ENCODE measurements at regions not wholly inside any gene's neighbourhood (a gene's known extent, or its start where the extent isn't known, plus 50 kb on each side); places are given as distances from the start of the nearest gene placed in this dataset.

- no peaks in the 10 kb centered on the region for H3K9me3 ChIP-seq (ENCODE audit: control insufficient read depth, insufficient read depth, low read length)
- no peak for DNase-seq (ENCODE audit: low read depth in 4 of 6, low spot score in 6 of 6)
- no peak overlapping the region for H3K4me3 ChIP-seq (ENCODE audit: low read depth, low read length)
- no peaks in the 10 kb centered on the region for H3K36me3 ChIP-seq (ENCODE audit: control insufficient read depth, insufficient read depth, low read length)
- H3K27me3 ChIP-seq (ENCODE audit: control insufficient read depth, insufficient read depth, low read length) = no peaks in the 10 kb centered on the region
- H3K27ac ChIP-seq (ENCODE audit: low read depth, low read length) = no peak overlapping the region
- no CpG with 5 or more reads among the region's 1 CpG for WGBS (ENCODE audit: insufficient coverage)
- no peaks in the 10 kb centered on the region for H3K4me1 ChIP-seq (ENCODE audit: control insufficient read depth, insufficient read depth, low read length)
These were observed 1262.7 kb upstream of the MIR17HG start for GRCh38 chr13:90084684-90085290.

- no CpG with 5 or more reads among the region's 3 CpGs for WGBS (ENCODE audit: insufficient coverage)
- H3K27ac ChIP-seq (ENCODE audit: low read depth, low read length) = no peak overlapping the region
These were observed 1258.4 kb upstream of the MIR17HG start for GRCh38 chr13:90089051-90089450.

DNA sequence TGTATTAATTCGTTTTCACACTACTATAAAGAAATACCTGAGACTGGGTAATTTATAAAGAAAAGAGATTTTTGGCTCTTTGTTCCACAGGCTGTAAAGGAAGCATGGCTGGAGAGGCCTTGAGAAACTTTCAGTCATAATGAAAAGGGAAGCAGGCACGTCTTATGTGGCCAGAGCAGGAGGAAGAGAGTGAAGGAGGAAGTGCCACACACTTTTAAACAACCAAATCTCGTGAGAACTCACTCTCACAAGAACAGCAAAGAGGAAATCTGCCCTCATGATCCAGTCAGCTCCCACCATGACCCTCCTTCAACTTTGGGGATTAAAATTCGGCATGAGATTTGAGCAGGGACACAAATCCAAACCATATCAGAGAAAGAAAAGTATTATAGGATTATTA is 1255.9 kb upstream of the MIR17HG start:
- H3K36me3 ChIP-seq (ENCODE audit: control insufficient read depth, insufficient read depth, low read length) = no peaks in the 10 kb centered on the region
- WGBS (ENCODE audit: insufficient coverage) = no CpG with 5 or more reads among the region's 4 CpGs
- no peaks in the 10 kb centered on the region for H3K9me3 ChIP-seq (ENCODE audit: control insufficient read depth, insufficient read depth, low read length)
- no peak overlapping the region for H3K4me3 ChIP-seq (ENCODE audit: low read depth, low read length)
- H3K4me1 ChIP-seq (ENCODE audit: control insufficient read depth, insufficient read depth, low read length) = no peaks in the 10 kb centered on the region
- no peak overlapping the region for H3K27ac ChIP-seq (ENCODE audit: low read depth, low read length)
- no peak for DNase-seq (ENCODE audit: low read depth in 4 of 6, low spot score in 6 of 6)
- no peaks in the 10 kb centered on the region for H3K27me3 ChIP-seq (ENCODE audit: control insufficient read depth, insufficient read depth, low read length)

More at GRCh38 chr13:90089051-90089450, 1258.4 kb upstream of the MIR17HG start:
- Histone ChIP-seq H3K4me3 (ENCODE audit: low read depth, low read length) (no peak overlapping the region), H3K36me3 (ENCODE audit: control insufficient read depth, insufficient read depth, low read length) (no peaks in the 10 kb centered on the region), H3K9me3 (ENCODE audit: control insufficient read depth, insufficient read depth, low read length) (no peaks in the 10 kb centered on the region), H3K27me3 (ENCODE audit: control insufficient read depth, insufficient read depth, low read length) (no peaks in the 10 kb centered on the region), H3K4me1 (ENCODE audit: control insufficient read depth, insufficient read depth, low read length) (no peaks in the 10 kb centered on the region)
- DNase-seq (ENCODE audit: low read depth in 4 of 6, low spot score in 6 of 6) = no peak

- H3K4me1 ChIP-seq (ENCODE audit: control insufficient read depth, insufficient read depth, low read length) = no peaks in the 10 kb centered on the region
- peak in 1 of 6 donors; percentile 4 for DNase-seq (ENCODE audit: low read depth in 4 of 6, low spot score in 6 of 6)
- H3K9me3 ChIP-seq (ENCODE audit: control insufficient read depth, insufficient read depth, low read length) = no peaks in the 10 kb centered on the region
These were observed 1253.1 kb upstream of the MIR17HG start for GRCh38 chr13:90094357-90094756.

DNA sequence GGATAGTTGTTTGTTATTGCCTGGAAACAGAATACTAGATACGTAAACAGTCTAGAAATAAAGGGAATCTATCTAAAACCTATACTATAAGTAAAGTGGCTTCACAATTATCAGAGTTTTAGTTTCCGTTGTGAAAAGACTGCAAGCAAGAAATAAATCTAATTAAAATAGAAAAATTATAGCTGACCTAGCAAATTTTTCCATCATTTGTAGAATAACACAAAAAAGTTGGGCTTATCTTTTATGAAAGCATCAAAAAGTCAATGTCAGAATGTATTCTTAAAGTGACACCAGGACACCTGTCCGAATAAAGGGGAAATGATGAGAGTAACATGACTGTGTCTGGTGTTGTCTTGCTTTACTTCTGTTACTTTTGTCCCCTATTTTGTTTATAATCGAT is 1248.9 kb upstream of the MIR17HG start:
- Histone ChIP-seq H3K4me3 (ENCODE audit: low read depth, low read length) (no peak overlapping the region), H3K9me3 (ENCODE audit: control insufficient read depth, insufficient read depth, low read length) (no peaks in the 10 kb centered on the region), H3K36me3 (ENCODE audit: control insufficient read depth, insufficient read depth, low read length) (no peaks in the 10 kb centered on the region), H3K27ac (ENCODE audit: low read depth, low read length) (no peak overlapping the region), H3K4me1 (ENCODE audit: control insufficient read depth, insufficient read depth, low read length) (no peaks in the 10 kb centered on the region), H3K27me3 (ENCODE audit: control insufficient read depth, insufficient read depth, low read length) (no peaks in the 10 kb centered on the region)
- DNase-seq (ENCODE audit: low read depth in 4 of 6, low spot score in 6 of 6) = no peak
- 100% methylated on average over 1 of the region's 4 CpGs for WGBS (ENCODE audit: insufficient coverage)

More at GRCh38 chr13:90094357-90094756, 1253.1 kb upstream of the MIR17HG start:
- H3K27me3 ChIP-seq (ENCODE audit: control insufficient read depth, insufficient read depth, low read length) = no peaks in the 10 kb centered on the region
- no CpG with 5 or more reads among the region's 2 CpGs for WGBS (ENCODE audit: insufficient coverage)
- H3K36me3 ChIP-seq (ENCODE audit: control insufficient read depth, insufficient read depth, low read length) = no peaks in the 10 kb centered on the region
- no peak overlapping the region for H3K27ac ChIP-seq (ENCODE audit: low read depth, low read length)
- H3K4me3 ChIP-seq (ENCODE audit: low read depth, low read length) = no peak overlapping the region

- no peak overlapping the region for H3K4me3 ChIP-seq (ENCODE audit: low read depth, low read length)
- H3K36me3 ChIP-seq (ENCODE audit: control insufficient read depth, insufficient read depth, low read length) = no peaks in the 10 kb centered on the region
- no CpG with 5 or more reads among the region's 4 CpGs for WGBS (ENCODE audit: insufficient coverage)
- H3K27me3 ChIP-seq (ENCODE audit: control insufficient read depth, insufficient read depth, low read length) = no peaks in the 10 kb centered on the region
- no peak for DNase-seq (ENCODE audit: low read depth in 4 of 6, low spot score in 6 of 6)
- H3K9me3 ChIP-seq (ENCODE audit: control insufficient read depth, insufficient read depth, low read length) = no peaks in the 10 kb centered on the region
- H3K4me1 ChIP-seq (ENCODE audit: control insufficient read depth, insufficient read depth, low read length) = peaks cover 1% of the 10 kb centered on the region
- H3K27ac ChIP-seq (ENCODE audit: low read depth, low read length) = no peak overlapping the region
These were observed 1247.6 kb upstream of the MIR17HG start for GRCh38 chr13:90099847-90100246.

DNA sequence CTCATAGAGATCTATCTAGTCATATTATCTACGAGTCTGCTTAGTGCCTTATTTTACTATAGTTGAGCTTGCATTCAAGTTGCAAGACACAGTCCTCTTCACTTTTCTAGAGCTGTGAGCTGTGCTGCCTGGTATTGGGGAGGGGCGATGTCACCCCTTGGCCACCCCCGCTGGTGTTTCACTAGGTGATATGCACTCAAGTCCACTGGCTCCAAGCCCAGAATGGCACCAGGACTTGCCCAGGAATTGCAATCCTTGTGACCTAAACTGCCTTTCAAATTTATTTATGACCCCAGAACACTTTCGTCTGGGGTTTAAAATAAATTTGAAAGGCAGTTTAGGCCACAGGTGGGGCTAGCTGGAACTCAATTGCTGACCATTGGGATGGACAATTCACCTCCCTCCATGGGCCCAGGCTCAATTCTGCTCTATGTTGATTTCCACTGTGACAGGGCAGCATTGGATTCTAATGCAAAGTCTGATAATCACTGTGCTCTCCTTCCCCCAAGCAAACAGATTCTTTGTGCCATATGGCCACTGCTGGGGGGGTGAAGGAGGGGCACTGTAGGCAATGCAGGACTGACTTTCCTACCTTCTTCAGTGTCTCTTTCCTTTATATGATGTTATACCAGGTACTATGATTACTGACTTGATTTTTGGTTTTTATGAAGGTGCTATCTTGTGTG is 1244.2 kb upstream of the MIR17HG start:
- Histone ChIP-seq H3K9me3 (ENCODE audit: control insufficient read depth, insufficient read depth, low read length) (no peaks in the 10 kb centered on the region), H3K36me3 (ENCODE audit: control insufficient read depth, insufficient read depth, low read length) (no peaks in the 10 kb centered on the region), H3K4me1 (ENCODE audit: control insufficient read depth, insufficient read depth, low read length) (peaks cover 2% of the 10 kb centered on the region), H3K27me3 (ENCODE audit: control insufficient read depth, insufficient read depth, low read length) (no peaks in the 10 kb centered on the region), H3K4me3 (ENCODE audit: low read depth, low read length) (no peak overlapping the region), H3K27ac (ENCODE audit: low read depth, low read length) (no peak overlapping the region)
- WGBS (ENCODE audit: insufficient coverage) = 100% methylated on average over 1 of the region's 4 CpGs
- DNase-seq (ENCODE audit: low read depth in 4 of 6, low spot score in 6 of 6) = no peak

DNA sequence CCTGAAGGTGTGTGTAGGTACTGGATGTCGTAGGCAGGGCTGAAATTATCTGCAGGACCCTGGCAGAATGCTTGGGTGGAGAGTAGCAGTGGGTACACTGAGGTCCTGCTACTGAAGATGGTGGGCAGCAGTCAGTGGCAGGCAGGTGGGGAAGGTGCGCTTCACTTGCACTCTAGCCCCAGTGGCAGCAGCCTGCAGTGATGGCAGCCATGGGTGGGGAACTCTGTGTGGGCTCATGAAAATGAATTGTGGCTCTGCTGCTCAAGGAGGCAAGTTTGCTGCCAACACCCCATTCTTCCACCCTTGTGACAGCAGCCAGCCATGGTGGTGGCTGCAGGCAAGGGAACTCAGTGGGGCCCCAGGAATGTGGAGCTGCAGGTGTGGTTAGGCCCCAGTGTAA is 1242.7 kb upstream of the MIR17HG start:
- H3K4me3 ChIP-seq (ENCODE audit: low read depth, low read length) = no peak overlapping the region
- no peak for DNase-seq (ENCODE audit: low read depth in 4 of 6, low spot score in 6 of 6)
- peaks cover 2% of the 10 kb centered on the region for H3K4me1 ChIP-seq (ENCODE audit: control insufficient read depth, insufficient read depth, low read length)
- no peaks in the 10 kb centered on the region for H3K27me3 ChIP-seq (ENCODE audit: control insufficient read depth, insufficient read depth, low read length)
- no peak overlapping the region for H3K27ac ChIP-seq (ENCODE audit: low read depth, low read length)
- no peaks in the 10 kb centered on the region for H3K9me3 ChIP-seq (ENCODE audit: control insufficient read depth, insufficient read depth, low read length)
- no peaks in the 10 kb centered on the region for H3K36me3 ChIP-seq (ENCODE audit: control insufficient read depth, insufficient read depth, low read length)
- 100% methylated on average over 2 of the region's 2 CpGs for whole genome bisulfite sequencing (ENCODE audit: insufficient coverage)

GRCh38 chr13:90105276-90105675 is 1242.2 kb upstream of the MIR17HG start:
- H3K27ac ChIP-seq (ENCODE audit: low read depth, low read length) = no peak overlapping the region
- no peaks in the 10 kb centered on the region for H3K36me3 ChIP-seq (ENCODE audit: control insufficient read depth, insufficient read depth, low read length)
- H3K4me1 ChIP-seq (ENCODE audit: control insufficient read depth, insufficient read depth, low read length) = peaks cover 2% of the 10 kb centered on the region
- no peak for DNase-seq (ENCODE audit: low read depth in 4 of 6, low spot score in 6 of 6)
- no peak overlapping the region for H3K4me3 ChIP-seq (ENCODE audit: low read depth, low read length)
- no peaks in the 10 kb centered on the region for H3K9me3 ChIP-seq (ENCODE audit: control insufficient read depth, insufficient read depth, low read length)
- no peaks in the 10 kb centered on the region for H3K27me3 ChIP-seq (ENCODE audit: control insufficient read depth, insufficient read depth, low read length)

DNA sequence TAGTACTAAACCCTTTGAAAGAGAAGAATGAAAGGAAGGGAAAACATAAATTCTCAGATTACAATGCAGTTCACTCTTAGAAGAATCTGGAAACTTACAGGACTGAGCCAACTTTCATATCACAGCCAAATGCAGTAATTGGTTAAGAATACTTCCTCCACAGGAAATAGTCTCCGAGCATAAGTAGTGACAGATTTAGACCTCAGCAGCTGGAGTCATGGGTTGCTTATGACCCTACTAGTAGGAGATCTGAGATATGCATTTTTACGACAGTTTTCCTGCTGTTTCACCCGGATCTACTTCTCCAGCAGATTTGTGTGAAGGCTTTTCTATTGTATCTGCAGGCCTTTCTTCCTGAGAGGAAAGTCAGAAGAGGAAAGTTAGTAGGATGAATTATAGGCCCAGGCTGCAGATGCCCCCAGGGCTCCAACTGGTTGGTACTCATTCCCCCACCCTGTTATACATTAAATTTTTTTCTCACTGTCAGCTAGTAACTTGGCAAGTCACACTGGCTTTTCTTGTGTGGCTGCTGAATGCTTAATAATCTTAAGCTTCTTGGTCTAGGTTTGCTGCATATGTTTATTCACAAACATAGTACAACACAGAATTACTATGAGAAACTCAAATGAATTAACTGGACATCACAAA is 1241.5 kb upstream of the MIR17HG start:
- Histone ChIP-seq H3K27ac (ENCODE audit: low read depth, low read length) (no peak overlapping the region), H3K9me3 (ENCODE audit: control insufficient read depth, insufficient read depth, low read length) (no peaks in the 10 kb centered on the region), H3K36me3 (ENCODE audit: control insufficient read depth, insufficient read depth, low read length) (no peaks in the 10 kb centered on the region), H3K27me3 (ENCODE audit: control insufficient read depth, insufficient read depth, low read length) (no peaks in the 10 kb centered on the region), H3K4me1 (ENCODE audit: control insufficient read depth, insufficient read depth, low read length) (peaks cover 2% of the 10 kb centered on the region), H3K4me3 (ENCODE audit: low read depth, low read length) (no peak overlapping the region)
- DNase-seq (ENCODE audit: low read depth in 4 of 6, low spot score in 6 of 6) = peak in 1 of 6 donors; percentile 11
- WGBS (ENCODE audit: insufficient coverage) = 27% methylated on average over 2 of the region's 3 CpGs

Measured in spinal cord (tissue), 9 donors.